K562 (cell line): ENCODE measurements at regions not wholly inside any gene's neighbourhood (a gene's known extent, or its start where the extent isn't known, plus 50 kb on each side); places are given as distances from the start of the nearest gene placed in this dataset.

Experiments used
- ELK3 ChIP-seq: fragments of 450-650 bp; formaldehyde crosslinking; IDR thresholded peaks from 2 replicates; pipeline ENCODE4 v1.4.0; 2020; ENCODE audit warnings: mild to moderate bottlenecking
- FOXJ3 ChIP-seq: sonication (generic); formaldehyde crosslinking; IDR thresholded peaks from 2 replicates; pipeline ENCODE4 v1.4.0; 2020; ENCODE audit warnings: mild to moderate bottlenecking, missing genetic modification reagents
- HNRNPUL1 ChIP-seq: fragments of 200-400 bp; formaldehyde crosslinking; IDR thresholded peaks from 2 replicates; pipeline ENCODE4 v1.6.1; 2017; ENCODE audit warnings: low read length
- NEUROD1 ChIP-seq: fragments of 150-350 bp; IDR thresholded peaks from 2 replicates; pipeline ENCODE4 v1.6.1; 2014; ENCODE audit warnings: borderline replicate concordance, low read length, low read depth; ENCODE audit not compliant: partially characterized antibody
- NR3C1 ChIP-seq: sonication (generic); formaldehyde crosslinking; IDR thresholded peaks from 2 replicates; pipeline ENCODE4 v1.8.1; 2022; ENCODE audit warnings: missing genetic modification reagents
- ZFP1 ChIP-seq: fragments of 450-650 bp; formaldehyde crosslinking; IDR thresholded peaks from 2 replicates; pipeline ENCODE4 v1.4.0; 2020; ENCODE audit warnings: mild to moderate bottlenecking, mixed read lengths
- TF ChIP-seq, protein P1 (sequence below), 2 experiments: fragments of 450-650 bp in 1 of 2; sonication (generic) in 1 of 2; formaldehyde crosslinking in 1 of 2; IDR thresholded peaks in 1 of 2; conservative IDR thresholded peaks in 1 of 2; 2 replicates each; pipeline versions ENCODE4 v1.6.1 to v1.8.1; 2016 to 2023; ENCODE audit warnings: mild to moderate bottlenecking in 2 of 2, moderate library complexity in 2 of 2, inconsistent platforms in 1 of 2, missing genetic modification reagents in 1 of 2
- TF ChIP-seq, protein P2 (sequence below): fragments of 450-650 bp; IDR thresholded peaks from 2 replicates; pipeline ENCODE4 v1.6.1; 2017; ENCODE audit warnings: antibody characterized with exemption

DNA sequence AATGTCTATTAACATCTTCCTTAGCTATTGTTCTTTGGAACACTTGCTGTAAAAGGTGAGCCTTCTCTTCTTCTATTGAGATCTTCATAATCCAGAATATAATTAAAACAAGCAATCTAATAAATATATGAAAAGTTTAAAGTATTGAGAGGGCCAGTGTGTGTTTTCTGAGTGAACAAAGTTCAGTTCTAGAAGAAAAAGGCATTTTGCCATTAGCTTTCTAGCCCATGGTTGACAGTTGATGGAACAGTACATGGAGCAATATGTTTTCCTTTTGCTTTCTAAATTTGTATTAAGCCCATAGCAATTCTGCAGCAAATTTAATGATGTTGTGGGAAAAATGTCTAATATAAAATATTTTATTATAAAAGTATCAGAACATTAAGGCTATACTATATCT lies 853.0 kb downstream of the TRHDE start (continued):
- TF ChIP-seq, protein P1, sequence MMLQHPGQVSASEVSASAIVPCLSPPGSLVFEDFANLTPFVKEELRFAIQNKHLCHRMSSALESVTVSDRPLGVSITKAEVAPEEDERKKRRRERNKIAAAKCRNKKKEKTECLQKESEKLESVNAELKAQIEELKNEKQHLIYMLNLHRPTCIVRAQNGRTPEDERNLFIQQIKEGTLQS (IDR thresholded peaks at IDR 0.05), result no peak
- TF ChIP-seq, protein P1 (CRISPR knock-in tag; conservative IDR thresholded peaks at IDR 0.05), result no peak
- TF ChIP-seq ZFP1 (CRISPR knock-in tag) (no peak), ELK3 (CRISPR knock-in tag) (no peak), NEUROD1 (no peak), HNRNPUL1 (no peak), FOXJ3 (CRISPR knock-in tag) (no peak), NR3C1 (CRISPR knock-in tag) (no peak)
- TF ChIP-seq, protein P2, sequence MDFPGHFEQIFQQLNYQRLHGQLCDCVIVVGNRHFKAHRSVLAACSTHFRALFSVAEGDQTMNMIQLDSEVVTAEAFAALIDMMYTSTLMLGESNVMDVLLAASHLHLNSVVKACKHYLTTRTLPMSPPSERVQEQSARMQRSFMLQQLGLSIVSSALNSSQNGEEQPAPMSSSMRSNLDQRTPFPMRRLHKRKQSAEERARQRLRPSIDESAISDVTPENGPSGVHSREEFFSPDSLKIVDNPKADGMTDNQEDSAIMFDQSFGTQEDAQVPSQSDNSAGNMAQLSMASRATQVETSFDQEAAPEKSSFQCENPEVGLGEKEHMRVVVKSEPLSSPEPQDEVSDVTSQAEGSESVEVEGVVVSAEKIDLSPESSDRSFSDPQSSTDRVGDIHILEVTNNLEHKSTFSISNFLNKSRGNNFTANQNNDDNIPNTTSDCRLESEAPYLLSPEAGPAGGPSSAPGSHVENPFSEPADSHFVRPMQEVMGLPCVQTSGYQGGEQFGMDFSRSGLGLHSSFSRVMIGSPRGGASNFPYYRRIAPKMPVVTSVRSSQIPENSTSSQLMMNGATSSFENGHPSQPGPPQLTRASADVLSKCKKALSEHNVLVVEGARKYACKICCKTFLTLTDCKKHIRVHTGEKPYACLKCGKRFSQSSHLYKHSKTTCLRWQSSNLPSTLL, result no peak
